GM23248 (cell line): ENCODE measurements at regions not wholly inside any gene's neighbourhood (a gene's known extent, or its start where the extent isn't known, plus 50 kb on each side); places are given as distances from the start of the nearest gene placed in this dataset.
A peak's percentile ranks its signal among the peaks of the same experiment; 100 is the strongest.

Source experiments
- DNase-seq: peaks from one replicate; pipeline ENCODE4 v3.0.0-alpha.2; 2015
- H2AFZ ChIP-seq: fragments of 200-600 bp; sonication (generic); 2 replicates; pipeline ENCODE4 v1.6.1; 2016; ENCODE audit warnings: antibody characterized with exemption
- H3F3A ChIP-seq: fragments of 200-600 bp; sonication (generic); 2 replicates; pipeline ENCODE4 v1.6.1; 2016; ENCODE audit warnings: mild to moderate bottlenecking, antibody characterized with exemption, mixed run types; ENCODE audit not compliant: insufficient read depth
- H3K27ac ChIP-seq: fragments of 200-600 bp; sonication (generic); 2 replicates; pipeline ENCODE4 v1.5.1; 2016; ENCODE audit warnings: mild to moderate bottlenecking
- H3K27me3 ChIP-seq: fragments of 200-600 bp; sonication (generic); replicated peaks from 2 replicates; pipeline ENCODE4 v1.6.1; 2016; ENCODE audit warnings: mild to moderate bottlenecking; ENCODE audit not compliant: insufficient read depth
- H3K36me3 ChIP-seq: fragments of 200-600 bp; sonication (generic); 2 replicates; pipeline ENCODE4 v1.6.1; 2016; ENCODE audit warnings: low read depth, mild to moderate bottlenecking
- H3K4me1 ChIP-seq: fragments of 200-600 bp; sonication (generic); 2 replicates; pipeline ENCODE4 v1.6.1; 2016; ENCODE audit warnings: mild to moderate bottlenecking; ENCODE audit not compliant: insufficient read depth
- H3K4me2 ChIP-seq: fragments of 200-600 bp; sonication (generic); one replicate; pipeline ENCODE4 v1.6.1; 2016; ENCODE audit warnings: mild to moderate bottlenecking; ENCODE audit not compliant: unreplicated experiment
- H3K4me3 ChIP-seq: fragments of 200-600 bp; sonication (generic); 2 replicates; pipeline ENCODE4 v1.5.1; 2016; ENCODE audit warnings: mild to moderate bottlenecking
- H3K79me2 ChIP-seq: fragments of 200-600 bp; sonication (generic); 2 replicates; pipeline ENCODE4 v1.6.1; 2016; ENCODE audit warnings: mild to moderate bottlenecking; ENCODE audit not compliant: insufficient read depth
- H3K9ac ChIP-seq: fragments of 200-600 bp; sonication (generic); 2 replicates; pipeline ENCODE4 v1.6.1; 2016; ENCODE audit warnings: mild to moderate bottlenecking
- H3K9me2 ChIP-seq: fragments of 200-600 bp; sonication (generic); 2 replicates; pipeline ENCODE4 v1.6.1; 2016; ENCODE audit warnings: mixed run types, mild to moderate bottlenecking, moderate library complexity; ENCODE audit not compliant: insufficient read depth
- H3K9me3 ChIP-seq: fragments of 200-600 bp; sonication (generic); one replicate; pipeline ENCODE4 v1.6.1; 2017; ENCODE audit warnings: low read depth
- H4K20me1 ChIP-seq: fragments of 200-600 bp; sonication (generic); 2 replicates; pipeline ENCODE4 v1.6.0; 2016; ENCODE audit not compliant: insufficient read depth
- EZH2 ChIP-seq: fragments of 200-600 bp; sonication (generic); IDR thresholded peaks from 2 replicates; pipeline ENCODE4 v1.6.1; 2018; ENCODE audit warnings: antibody characterized with exemption, mild to moderate bottlenecking; ENCODE audit not compliant: insufficient read depth, poor library complexity, severe bottlenecking
- EZH2phosphoT487 ChIP-seq: fragments of 200-600 bp; sonication (generic); IDR thresholded peaks from 2 replicates; pipeline ENCODE4 v1.6.1; 2018; ENCODE audit warnings: antibody characterized with exemption, moderate library complexity, mild to moderate bottlenecking, low read depth; ENCODE audit not compliant: insufficient read depth
- WGBS, 2 experiments: methylation state at CpG; one replicate each; pipeline ENCODE4 v1.1.6; 2015 to 2017; ENCODE audit warnings: low lambda C conversion rate in 2 of 2, low coverage in 1 of 2; ENCODE audit errors: missing lambda C conversion rate in 2 of 2; 5-methylcytosine and 5-hydroxymethylcytosine counted together
- in situ Hi-C: fragments of 300-500 bp; cut with MboI; formaldehyde crosslinking; loops from 2 replicates; pipeline ENCODE4 v1.15.0; 2020

- Histone ChIP-seq H2AFZ (no peak overlapping the region), H3K4me2 (no peak overlapping the region), H3K36me3 (no peaks in the 10 kb centered on the region), H3K9ac (no peak overlapping the region), H3K9me3 (no peaks in the 10 kb centered on the region), H3K9me2 (no peaks in the 10 kb centered on the region), H3K4me3 (no peak overlapping the region), H3K27me3 (no peaks in the 10 kb centered on the region), H3K4me1 (peaks cover 13% of the 10 kb centered on the region), H3K27ac (no peak overlapping the region), H3K79me2 (no peaks in the 10 kb centered on the region), H4K20me1 (no peaks in the 10 kb centered on the region), H3F3A (peaks cover 16% of the 10 kb centered on the region)
- TF ChIP-seq EZH2 (no peak), EZH2phosphoT487 (no peak)
- no peak for DNase-seq
- WGBS, 2 experiments = 81 to 94% methylated on average over 4 of the region's 4 CpGs
- in situ Hi-C loops = no loop called here
These were observed 59.9 kb upstream of the SMOX start for GRCh38 chr20:4088766-4089165.

DNA sequence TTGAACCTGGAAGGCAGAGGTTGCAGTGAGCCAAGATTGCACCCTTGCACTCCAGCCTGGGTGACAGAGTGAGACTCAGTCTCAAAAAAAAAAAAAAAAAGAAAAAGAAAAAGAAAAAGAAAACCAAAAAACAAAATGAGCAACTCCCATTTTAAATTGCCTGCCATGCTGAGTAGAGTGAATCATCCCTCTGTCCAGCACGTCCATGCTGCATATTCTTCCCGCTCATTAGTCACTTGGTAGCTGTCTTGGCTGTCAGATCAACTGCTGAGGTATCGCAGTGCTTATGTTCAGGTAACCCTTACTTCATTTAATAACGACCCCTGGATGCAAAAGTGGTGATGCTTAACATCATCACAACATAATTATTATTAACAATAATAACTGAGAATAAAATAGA lies 60.7 kb upstream of the SMOX start:
- H3K9ac ChIP-seq = no peak overlapping the region
- peaks cover 16% of the 10 kb centered on the region for H3F3A ChIP-seq
- H3K4me1 ChIP-seq = peaks cover 19% of the 10 kb centered on the region
- no peaks in the 10 kb centered on the region for H3K9me3 ChIP-seq
- H3K36me3 ChIP-seq = no peaks in the 10 kb centered on the region
- no peaks in the 10 kb centered on the region for H3K27me3 ChIP-seq
- no peak overlapping the region for H3K4me2 ChIP-seq
- H3K4me3 ChIP-seq = no peak overlapping the region
- peak; percentile 71 for DNase-seq
- 37 to 39% methylated on average over 4 of the region's 4 CpGs for WGBS, 2 experiments
- H2AFZ ChIP-seq = no peak overlapping the region
- no peaks in the 10 kb centered on the region for H3K9me2 ChIP-seq
- H3K79me2 ChIP-seq = no peaks in the 10 kb centered on the region
- H3K27ac ChIP-seq = no peak overlapping the region
- TF ChIP-seq EZH2phosphoT487 (no peak), EZH2 (no peak)
- in situ Hi-C loops = no loop called here
- H4K20me1 ChIP-seq = no peaks in the 10 kb centered on the region

DNA sequence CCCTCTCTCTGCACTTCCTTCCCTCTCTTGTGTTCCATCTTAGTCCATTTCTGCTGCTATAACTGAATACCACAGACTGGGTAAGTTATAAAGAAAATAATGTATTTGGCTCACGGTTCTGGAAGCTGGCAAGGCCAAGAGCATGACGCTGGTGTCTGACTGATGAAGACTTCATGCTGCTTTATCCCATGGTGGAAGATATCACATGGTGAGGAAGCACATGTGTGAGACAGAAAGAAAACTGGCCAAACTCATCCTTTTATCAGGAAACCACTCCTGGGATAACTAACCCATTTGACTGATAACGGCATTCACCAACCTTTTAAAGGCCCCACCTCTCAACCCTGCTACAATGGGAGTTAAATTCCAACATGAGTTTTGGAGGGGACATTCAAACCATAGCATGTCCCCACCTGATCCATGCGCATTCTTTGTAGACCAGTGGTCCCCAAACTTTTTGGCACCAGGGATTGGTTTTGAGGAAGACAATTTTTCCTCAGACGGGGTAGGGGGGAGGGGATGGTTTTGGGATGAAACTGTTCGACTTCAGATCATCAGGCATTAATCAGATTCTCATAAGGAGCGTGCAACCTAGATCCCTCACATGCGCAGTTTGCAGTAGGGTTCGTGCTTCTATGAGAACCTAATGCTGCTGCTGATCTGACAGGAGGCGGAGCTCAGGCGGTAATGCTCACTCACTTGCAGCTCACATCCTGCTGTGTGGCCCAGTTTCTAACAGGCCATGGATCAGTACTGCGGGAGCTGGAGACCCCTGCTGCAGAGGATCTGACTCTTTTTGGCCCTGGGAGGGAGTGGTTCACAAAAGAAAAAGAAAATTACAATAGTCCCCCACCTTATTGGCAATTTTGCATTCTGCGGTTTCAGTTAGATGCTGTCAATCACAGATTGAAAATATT lies 61.6 kb upstream of the SMOX start:
- Histone ChIP-seq H3K9me3 (no peaks in the 10 kb centered on the region), H3K79me2 (no peaks in the 10 kb centered on the region), H3K9me2 (no peaks in the 10 kb centered on the region), H4K20me1 (no peaks in the 10 kb centered on the region), H3K36me3 (no peaks in the 10 kb centered on the region), H3K4me3 (no peak overlapping the region), H2AFZ (no peak overlapping the region), H3K9ac (no peak overlapping the region), H3F3A (peaks cover 23% of the 10 kb centered on the region), H3K4me1 (peaks cover 27% of the 10 kb centered on the region), H3K27ac (no peak overlapping the region), H3K27me3 (no peaks in the 10 kb centered on the region), H3K4me2 (no peak overlapping the region)
- no peak for DNase-seq
- WGBS, 2 experiments = 89% methylated on average over 13 of the region's 13 CpGs
- TF ChIP-seq EZH2 = no peak
- in situ Hi-C loops = no loop called here

- Histone ChIP-seq H3K4me3 (no peak overlapping the region), H3K36me3 (no peaks in the 10 kb centered on the region), H3K4me2 (no peak overlapping the region), H3K4me1 (peaks cover 19% of the 10 kb centered on the region), H3K27me3 (no peaks in the 10 kb centered on the region), H3F3A (peaks cover 15% of the 10 kb centered on the region), H3K27ac (no peak overlapping the region), H2AFZ (peak overlapping the region; percentile 89; the same call in 1 of the 2 replicates), H3K9me2 (no peaks in the 10 kb centered on the region), H3K9ac (no peak overlapping the region), H3K79me2 (no peaks in the 10 kb centered on the region), H4K20me1 (no peaks in the 10 kb centered on the region), H3K9me3 (no peaks in the 10 kb centered on the region)
- whole genome bisulfite sequencing, 2 experiments = 69 to 73% methylated on average over 4 of the region's 4 CpGs
- in situ Hi-C loops = no loop called here
- no peak for DNase-seq
- no peak for TF ChIP-seq EZH2
- no peak for TF ChIP-seq EZH2phosphoT487
These were observed 63.9 kb upstream of the SMOX start for GRCh38 chr20:4084721-4085120.
